NB4 (cell line): ENCODE measurements at regions not wholly inside any gene's neighbourhood (a gene's known extent, or its start where the extent isn't known, plus 50 kb on each side); places are given as distances from the start of the nearest gene placed in this dataset.

Source experiments
- CTCF ChIP-seq: IDR thresholded peaks from one replicate; pipeline ENCODE4 v1.5.1; 2012; ENCODE audit warnings: low read depth, low read length
- MYC ChIP-seq: IDR thresholded peaks from 2 replicates; pipeline ENCODE4 v1.6.1; 2011; ENCODE audit warnings: low read depth, low read length
- POLR2A ChIP-seq: IDR thresholded peaks from 2 replicates; pipeline ENCODE4 v1.6.1; 2011; ENCODE audit warnings: mild to moderate bottlenecking; ENCODE audit not compliant: insufficient read length; ENCODE audit errors: extremely low read depth
- TF ChIP-seq, protein P1 (sequence below): IDR thresholded peaks from 2 replicates; pipeline ENCODE4 v1.6.1; 2011; ENCODE audit warnings: low read depth, low read length

DNA sequence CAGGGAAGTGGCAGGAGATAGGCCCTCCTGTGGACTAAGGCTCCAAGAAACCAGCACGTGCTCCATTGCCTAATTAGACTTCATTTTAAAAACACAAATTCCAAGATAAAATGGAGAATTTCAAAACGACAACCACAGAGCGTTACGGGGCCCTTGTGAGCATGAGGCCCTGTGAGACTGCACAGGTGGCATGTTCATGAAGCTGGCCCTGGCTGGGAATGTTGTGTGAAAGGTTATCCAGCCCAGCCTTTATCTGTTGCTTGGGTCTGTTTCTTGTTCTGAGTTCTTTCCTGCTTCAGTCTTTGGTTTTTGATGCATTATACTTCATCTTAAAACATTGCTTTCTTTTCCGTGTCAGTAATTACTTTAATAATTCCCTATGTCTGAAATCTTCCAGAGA is 99.0 kb downstream of the LACC1 start:
- TF ChIP-seq POLR2A (no peak), CTCF (no peak), MYC (no peak)
- TF ChIP-seq, protein P1, sequence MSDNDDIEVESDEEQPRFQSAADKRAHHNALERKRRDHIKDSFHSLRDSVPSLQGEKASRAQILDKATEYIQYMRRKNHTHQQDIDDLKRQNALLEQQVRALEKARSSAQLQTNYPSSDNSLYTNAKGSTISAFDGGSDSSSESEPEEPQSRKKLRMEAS: no peak
